Islet precursor cell (in vitro differentiated cells): ENCODE measurements at regions not wholly inside any gene's neighbourhood (a gene's known extent, or its start where the extent isn't known, plus 50 kb on each side); places are given as distances from the start of the nearest gene placed in this dataset.
A peak's percentile ranks its signal among the peaks of the same experiment; 100 is the strongest.

ENCODE experiments used
- DNase-seq: peaks from one replicate; pipeline ENCODE4 v3.0.0-alpha.2; 2018

DNA sequence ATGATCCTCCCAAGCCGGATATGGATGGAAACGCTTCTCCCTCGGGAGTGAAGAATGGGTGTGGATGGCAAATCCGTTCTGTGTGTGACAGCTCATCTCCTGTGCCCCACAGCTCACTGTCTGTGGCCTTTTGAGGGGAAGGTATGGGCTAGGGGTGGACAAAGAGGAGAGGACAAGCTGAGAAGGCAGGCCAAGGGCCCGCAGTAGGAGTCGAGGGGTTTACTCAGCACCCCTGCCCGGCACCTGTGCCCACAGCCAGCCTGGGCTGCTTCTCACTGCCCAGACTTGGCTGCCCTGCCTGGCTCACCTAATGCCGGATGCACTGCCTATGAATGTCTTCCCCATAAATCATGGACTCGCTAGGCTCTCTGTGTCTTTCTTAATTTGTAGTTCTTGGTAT lies 503.8 kb downstream of the TCERG1L start:
- peak; percentile 32 for DNase-seq

GRCh38 chr10:130808243-130808642 lies 503.3 kb downstream of the TCERG1L start:
- DNase-seq, result peak; percentile 37

GRCh38 chr10:130808686-130809085 lies 502.8 kb downstream of the TCERG1L start:
- DNase-seq, result peak; percentile 40

- DNase-seq, result peak; percentile 38
These were observed 502.3 kb downstream of the TCERG1L start for GRCh38 chr10:130809181-130809580.

GRCh38 chr10:130809761-130810515 lies 501.6 kb downstream of the TCERG1L start:
- DNase-seq, result peak; percentile 51

DNA sequence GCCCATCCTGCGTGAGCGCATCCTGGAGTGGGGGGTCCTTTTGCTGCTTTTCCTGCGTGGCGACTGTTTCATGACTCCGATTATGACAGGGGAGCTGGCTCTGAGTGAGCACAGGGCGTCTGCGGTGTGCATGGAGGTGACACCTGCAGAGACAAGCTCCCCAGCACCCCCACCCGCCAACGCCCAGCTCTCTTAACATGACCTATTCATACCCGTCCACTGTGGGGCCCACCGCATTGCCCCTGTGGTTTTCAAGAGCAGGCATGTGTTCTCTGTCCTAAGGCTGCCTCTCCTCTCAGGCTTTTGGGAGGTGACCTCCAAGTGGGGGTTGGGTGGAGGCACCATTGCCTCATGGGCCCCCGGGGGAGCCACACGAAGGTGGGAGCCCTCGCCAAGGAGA lies 500.7 kb downstream of the TCERG1L start:
- DNase-seq, result peak; percentile 40

- peak; percentile 37 for DNase-seq
These were observed 499.0 kb downstream of the TCERG1L start for GRCh38 chr10:130812381-130813148.

DNA sequence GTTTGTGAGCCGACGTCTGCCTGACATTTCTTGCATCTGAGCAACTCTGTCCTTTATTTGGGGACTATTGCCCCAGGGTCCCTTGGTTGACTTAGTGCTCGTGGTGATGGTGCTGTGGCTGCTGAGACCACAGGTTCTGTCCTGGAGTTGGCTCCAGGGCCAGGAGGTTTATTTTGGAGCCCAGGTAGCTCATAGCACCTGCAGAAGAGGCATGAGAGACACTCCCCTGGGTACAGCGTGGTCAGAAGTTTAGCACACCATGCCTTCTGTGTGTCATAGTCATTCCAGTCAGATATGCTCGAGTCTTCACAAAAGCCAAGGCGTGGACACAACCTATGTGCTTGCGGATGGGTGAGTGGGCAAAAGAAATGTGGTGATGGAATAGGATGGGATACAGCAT lies 496.9 kb downstream of the TCERG1L start:
- DNase-seq, result no peak

- DNase-seq, result peak; percentile 40
These were observed 495.2 kb downstream of the TCERG1L start for GRCh38 chr10:130816116-130816901.

DNA sequence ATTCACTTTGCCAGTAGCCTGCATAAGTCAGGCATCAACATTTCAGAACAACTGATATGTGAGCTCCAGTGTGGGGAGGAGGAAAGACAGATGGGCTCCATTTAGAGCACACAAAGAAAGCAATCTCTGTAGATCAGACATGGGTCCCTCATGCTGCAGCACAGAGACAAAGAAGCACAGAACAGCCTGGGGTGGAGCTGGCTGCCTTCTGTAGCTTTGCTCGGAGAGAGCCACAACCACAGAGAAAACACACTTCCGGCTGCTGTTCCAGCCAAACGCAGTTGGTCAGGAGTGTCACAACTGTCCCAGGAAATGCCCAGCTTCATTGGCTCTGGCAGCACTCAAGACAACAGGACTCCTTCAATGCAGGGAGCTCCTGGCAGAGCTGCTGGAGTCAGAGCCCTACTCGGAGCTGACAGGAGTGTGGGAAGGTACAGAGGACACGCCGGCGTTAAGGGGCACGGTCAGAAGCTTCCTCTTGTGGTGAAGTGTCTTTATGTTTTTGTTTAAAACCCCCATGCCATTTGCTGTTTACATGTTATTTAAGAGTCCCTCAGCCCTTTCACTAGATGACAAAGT lies 494.4 kb downstream of the TCERG1L start:
- DNase-seq, result peak; percentile 45

- peak; percentile 23 for DNase-seq
These were observed 493.8 kb downstream of the TCERG1L start for GRCh38 chr10:130817674-130818073.

DNA sequence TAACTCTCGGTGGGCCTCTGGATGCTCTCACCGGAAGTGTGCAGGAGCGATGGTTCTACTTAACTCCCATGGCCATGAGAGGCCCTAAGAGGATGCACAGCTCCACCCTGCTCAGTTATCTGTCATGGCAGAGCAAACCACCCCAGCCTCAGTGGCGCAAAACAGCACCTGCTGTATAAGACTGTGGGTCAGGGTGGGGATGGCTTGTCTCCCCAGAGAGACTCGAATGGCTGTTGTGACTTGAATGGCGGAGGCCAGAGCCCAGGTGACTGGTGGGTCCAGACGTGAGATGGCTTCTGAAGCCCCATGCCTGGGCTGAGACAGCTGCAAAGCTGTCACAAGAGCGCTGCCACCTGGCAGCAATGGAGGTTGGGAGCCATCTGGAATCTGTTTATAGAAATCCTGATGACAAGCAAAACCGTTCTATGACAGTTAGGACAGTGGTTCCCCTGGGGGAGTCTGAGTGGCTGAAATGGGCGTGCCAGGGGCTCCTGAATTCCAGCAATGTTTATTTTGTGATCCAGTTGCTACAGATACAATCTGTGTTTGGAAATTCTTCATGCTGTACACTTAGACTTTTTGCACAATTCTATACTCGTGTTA lies 490.5 kb downstream of the TCERG1L start:
- no peak for DNase-seq

DNA sequence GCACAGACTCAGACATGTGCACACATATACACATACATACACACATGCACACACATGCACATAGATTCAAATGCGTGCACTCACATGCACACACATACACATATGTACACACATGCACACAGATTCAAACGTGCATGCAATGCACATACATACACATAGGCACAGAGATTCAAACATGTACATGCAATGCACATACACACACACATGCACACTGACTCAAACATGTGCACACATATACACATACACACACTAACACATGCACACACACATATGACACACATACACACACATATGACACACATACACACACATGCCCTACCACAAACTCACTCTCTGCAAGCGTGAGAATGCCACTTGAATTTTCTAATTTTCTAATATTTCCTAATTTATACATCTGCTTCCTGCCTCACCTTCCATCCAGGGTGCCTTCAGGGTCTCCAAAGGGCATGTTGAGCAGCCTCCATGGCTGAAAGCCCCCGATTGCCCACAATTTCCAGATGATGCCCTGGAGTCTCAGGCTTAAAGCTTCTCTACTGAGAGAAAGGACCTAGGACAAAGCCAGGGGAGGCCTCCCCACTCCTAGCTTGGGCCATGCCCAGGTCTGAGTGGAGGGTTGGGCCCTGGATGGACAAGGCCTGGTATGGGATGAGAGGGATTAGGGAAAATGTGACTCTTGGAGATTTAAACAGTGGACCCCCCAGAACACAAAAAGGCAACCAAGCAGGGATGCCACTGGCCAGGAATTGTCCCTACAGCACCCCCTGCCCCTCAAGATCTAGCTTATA lies 487.1 kb downstream of the TCERG1L start:
- no peak for DNase-seq

- no peak for DNase-seq
These were observed 477.9 kb downstream of the TCERG1L start for GRCh38 chr10:130833596-130833995.

GRCh38 chr10:130834170-130834569 lies 477.4 kb downstream of the TCERG1L start:
- DNase-seq, result no peak

GRCh38 chr10:130834573-130834972 lies 476.9 kb downstream of the TCERG1L start:
- DNase-seq, result no peak

DNA sequence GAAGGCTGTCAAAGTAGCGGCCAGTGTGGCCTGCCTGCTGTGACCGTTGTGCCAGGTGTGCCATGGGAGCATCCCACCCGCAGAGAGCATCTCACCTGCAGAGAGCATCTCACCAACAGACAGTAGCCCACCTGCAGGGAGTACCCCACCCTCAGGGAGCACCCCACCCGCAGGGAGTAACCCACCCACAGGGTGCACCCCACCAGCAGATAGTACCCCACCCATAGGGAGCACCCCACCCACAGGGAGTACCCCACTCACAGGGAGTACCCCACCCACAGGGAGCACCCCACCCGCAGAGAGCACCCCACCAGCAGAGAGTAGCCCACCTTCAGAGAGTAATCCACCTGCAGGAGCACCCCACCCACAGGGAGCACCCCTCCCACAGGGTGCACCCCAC lies 476.5 kb downstream of the TCERG1L start:
- no peak for DNase-seq

GRCh38 chr10:130836344-130836743 lies 475.2 kb downstream of the TCERG1L start:
- DNase-seq, result no peak

- DNase-seq, result no peak
These were observed 468.4 kb downstream of the TCERG1L start for GRCh38 chr10:130843051-130843653.

DNA sequence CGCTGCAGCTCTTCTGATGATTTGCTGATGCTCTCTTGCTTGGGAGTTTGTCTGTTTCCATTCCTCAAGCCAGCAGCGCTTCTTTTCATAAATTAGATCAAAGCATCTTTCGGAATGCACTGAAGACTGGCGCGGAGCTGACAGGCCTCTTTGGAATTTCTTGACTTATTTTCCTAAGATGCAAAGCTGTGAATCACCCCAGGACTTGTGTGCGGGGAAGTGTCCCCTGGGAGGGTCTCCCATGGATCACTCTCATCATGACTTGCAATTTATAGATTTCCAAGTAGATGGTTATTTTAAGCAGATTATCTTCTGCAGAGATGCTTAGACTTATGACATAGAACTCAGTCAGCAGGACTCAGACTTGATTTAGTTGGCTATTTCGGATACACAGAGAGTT lies 467.2 kb downstream of the TCERG1L start:
- DNase-seq, result no peak

DNA sequence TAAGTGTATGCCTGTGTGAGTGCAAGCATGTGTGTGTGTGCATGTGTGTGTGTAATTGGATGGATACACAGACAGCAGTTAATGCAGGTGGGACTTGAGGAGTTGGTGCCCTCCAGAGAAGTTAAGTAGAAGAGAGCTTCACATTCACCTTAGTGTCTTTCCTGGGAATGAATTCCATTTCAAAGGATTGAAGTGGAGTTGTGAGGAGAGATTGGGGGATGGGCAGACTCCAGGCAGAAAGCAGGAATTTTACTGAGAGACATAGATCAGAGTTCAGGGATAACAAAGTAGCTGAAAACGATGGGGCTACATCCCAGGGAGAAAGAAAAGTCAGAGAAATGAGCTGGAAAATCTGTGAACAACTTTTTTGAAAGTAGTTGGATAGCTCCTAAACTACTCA lies 464.4 kb downstream of the TCERG1L start:
- no peak for DNase-seq
